ENCODE measurements at regions not wholly inside any gene's neighbourhood (a gene's known extent, or its start where the extent isn't known, plus 50 kb on each side); places are given as distances from the start of the nearest gene placed in this dataset.
"Not testable (repeated sequence)": the region's sequence is repeated elsewhere in the genome, so short reads cannot be mapped to it uniquely, and the experiment has no call there.

DNA sequence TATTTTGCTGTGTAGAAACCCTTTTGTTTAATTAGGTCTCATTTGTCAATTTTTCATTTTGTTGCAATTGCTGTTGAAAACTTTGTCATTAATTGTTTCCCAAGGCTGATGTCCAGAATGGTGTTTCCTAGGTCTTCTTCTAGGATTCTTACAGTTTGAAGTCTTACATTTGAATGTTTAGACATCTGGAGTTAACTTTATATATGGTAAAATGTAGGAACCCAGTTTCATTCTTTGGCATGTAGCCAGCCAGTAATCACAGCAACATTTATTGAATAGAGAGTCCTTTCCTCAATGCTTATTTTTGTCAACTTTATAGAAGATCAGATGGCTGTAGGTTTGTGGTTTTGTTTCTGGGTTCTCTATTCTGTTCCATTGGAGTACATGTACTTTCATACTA, 1290.8 kb upstream of the CDH9 start:
- Histone ChIP-seq H3K4me3 (ENCODE audit: low read depth in 1 of 2, low read length in 2 of 2) (no peak overlapping the region), H3K27ac (ENCODE audit: low read length) (no peak overlapping the region), H3K27me3 (ENCODE audit: low read depth, low read length) (no peaks in the 10 kb centered on the region), H3K4me1 (ENCODE audit: control insufficient read depth in 1 of 2, insufficient read depth in 2 of 2, low read length in 2 of 2) (no peaks in the 10 kb centered on the region), H3K9me3 (ENCODE audit: control insufficient read depth in 1 of 2, low read length in 2 of 2) (peaks cover 0 to 7% of the 10 kb centered on the region in 2 donors), H3K36me3 (ENCODE audit: control insufficient read depth in 1 of 2, insufficient read depth in 2 of 2, low read length in 2 of 2) (no peaks in the 10 kb centered on the region)

DNA sequence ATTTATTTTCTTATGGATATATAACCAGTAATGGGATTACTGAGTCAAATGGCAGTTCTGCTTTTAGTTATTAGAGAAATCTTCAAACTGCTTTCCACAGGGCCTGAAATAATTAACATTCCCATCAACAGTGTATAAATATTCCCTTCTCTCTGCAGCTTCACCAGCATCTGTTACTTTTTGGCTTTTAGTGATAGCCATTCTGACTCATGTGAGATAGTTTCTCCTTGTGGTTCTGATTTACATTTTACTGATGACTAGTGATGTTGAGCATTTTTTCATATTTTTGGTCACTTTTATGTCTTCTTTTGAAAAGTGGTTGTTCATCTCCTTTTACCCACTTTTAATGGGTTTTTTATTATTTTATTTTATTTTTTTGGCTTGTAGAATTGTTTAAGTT, 1290.3 kb upstream of the CDH9 start:
- no peaks in the 10 kb centered on the region for H3K27me3 ChIP-seq (ENCODE audit: low read depth, low read length)
- H3K27ac ChIP-seq (ENCODE audit: low read length): no peak overlapping the region
- H3K36me3 ChIP-seq (ENCODE audit: control insufficient read depth in 1 of 2, insufficient read depth in 2 of 2, low read length in 2 of 2): no peaks in the 10 kb centered on the region
- H3K9me3 ChIP-seq (ENCODE audit: control insufficient read depth in 1 of 2, low read length in 2 of 2): peaks cover 0 to 7% of the 10 kb centered on the region in 2 donors
- no peak overlapping the region for H3K4me3 ChIP-seq (ENCODE audit: low read depth in 1 of 2, low read length in 2 of 2)
- no peaks in the 10 kb centered on the region for H3K4me1 ChIP-seq (ENCODE audit: control insufficient read depth in 1 of 2, insufficient read depth in 2 of 2, low read length in 2 of 2)

GRCh38 chr5:28324174-28324573, 1285.8 kb upstream of the CDH9 start:
- no peaks in the 10 kb centered on the region for H3K27me3 ChIP-seq (ENCODE audit: low read depth, low read length)
- H3K36me3 ChIP-seq (ENCODE audit: control insufficient read depth in 1 of 2, insufficient read depth in 2 of 2, low read length in 2 of 2): no peaks in the 10 kb centered on the region
- no peaks in the 10 kb centered on the region for H3K9me3 ChIP-seq (ENCODE audit: control insufficient read depth in 1 of 2, low read length in 2 of 2)
- no peaks in the 10 kb centered on the region for H3K4me1 ChIP-seq (ENCODE audit: control insufficient read depth in 1 of 2, insufficient read depth in 2 of 2, low read length in 2 of 2)
- H3K27ac ChIP-seq (ENCODE audit: low read length): no peak overlapping the region
- H3K4me3 ChIP-seq (ENCODE audit: low read depth in 1 of 2, low read length in 2 of 2): no peak overlapping the region

- no peaks in the 10 kb centered on the region for H3K9me3 ChIP-seq (ENCODE audit: control insufficient read depth in 1 of 2, low read length in 2 of 2)
- H3K27me3 ChIP-seq (ENCODE audit: low read depth, low read length): no peaks in the 10 kb centered on the region
- no peak overlapping the region for H3K27ac ChIP-seq (ENCODE audit: low read length)
- H3K4me3 ChIP-seq (ENCODE audit: low read depth in 1 of 2, low read length in 2 of 2): no peak overlapping the region
- H3K4me1 ChIP-seq (ENCODE audit: control insufficient read depth in 1 of 2, insufficient read depth in 2 of 2, low read length in 2 of 2): no peaks in the 10 kb centered on the region
- no peaks in the 10 kb centered on the region for H3K36me3 ChIP-seq (ENCODE audit: control insufficient read depth in 1 of 2, insufficient read depth in 2 of 2, low read length in 2 of 2)
Observed at GRCh38 chr5:28313953-28314352, 1275.6 kb upstream of the CDH9 start.

DNA sequence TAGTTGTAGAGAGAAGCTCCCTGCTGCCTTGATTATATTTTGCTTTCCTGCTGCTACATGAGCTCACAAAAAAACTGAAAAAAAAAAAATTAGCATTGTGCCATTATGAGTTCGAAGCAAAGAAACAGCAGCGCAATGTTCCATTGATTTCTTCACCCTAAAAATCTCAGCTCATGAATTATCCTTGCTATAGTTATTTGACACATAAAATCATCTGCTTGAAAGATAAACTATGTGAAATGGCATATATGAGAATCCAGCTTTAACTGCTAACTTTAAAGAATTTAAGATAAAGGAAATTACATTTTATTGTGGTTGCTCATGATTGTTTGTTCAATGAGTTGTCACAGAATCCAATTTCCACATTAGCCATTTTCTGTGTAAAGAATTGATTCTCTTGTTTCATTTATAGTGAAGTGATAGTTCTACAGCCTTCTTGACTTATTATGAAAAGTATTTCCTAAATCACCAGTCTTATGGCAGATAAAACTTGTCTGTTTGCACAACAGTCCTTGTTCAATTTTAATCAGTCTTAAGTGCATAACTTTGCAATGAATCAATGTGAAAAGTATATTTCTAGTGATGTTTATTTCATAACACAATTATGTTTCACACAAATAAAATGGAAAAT, 1275.0 kb upstream of the CDH9 start:
- H3K27me3 ChIP-seq (ENCODE audit: low read depth, low read length): no peaks in the 10 kb centered on the region
- no peak overlapping the region for H3K4me3 ChIP-seq (ENCODE audit: low read depth in 1 of 2, low read length in 2 of 2)
- H3K9me3 ChIP-seq (ENCODE audit: control insufficient read depth in 1 of 2, low read length in 2 of 2): no peaks in the 10 kb centered on the region
- H3K36me3 ChIP-seq (ENCODE audit: control insufficient read depth in 1 of 2, insufficient read depth in 2 of 2, low read length in 2 of 2): no peaks in the 10 kb centered on the region
- H3K4me1 ChIP-seq (ENCODE audit: control insufficient read depth in 1 of 2, insufficient read depth in 2 of 2, low read length in 2 of 2): no peaks in the 10 kb centered on the region
- H3K27ac ChIP-seq (ENCODE audit: low read length): no peak overlapping the region

GRCh38 chr5:28310696-28311095, 1272.3 kb upstream of the CDH9 start:
- Histone ChIP-seq H3K27ac (ENCODE audit: low read length) (no peak overlapping the region), H3K4me3 (ENCODE audit: low read depth in 1 of 2, low read length in 2 of 2) (no peak overlapping the region), H3K27me3 (ENCODE audit: low read depth, low read length) (no peaks in the 10 kb centered on the region), H3K36me3 (ENCODE audit: control insufficient read depth in 1 of 2, insufficient read depth in 2 of 2, low read length in 2 of 2) (no peaks in the 10 kb centered on the region), H3K9me3 (ENCODE audit: control insufficient read depth in 1 of 2, low read length in 2 of 2) (no peaks in the 10 kb centered on the region), H3K4me1 (ENCODE audit: control insufficient read depth in 1 of 2, insufficient read depth in 2 of 2, low read length in 2 of 2) (no peaks in the 10 kb centered on the region)

GRCh38 chr5:28305891-28306290, 1267.5 kb upstream of the CDH9 start:
- H3K9me3 ChIP-seq (ENCODE audit: control insufficient read depth in 1 of 2, low read length in 2 of 2): peaks cover 6 to 8% of the 10 kb centered on the region in 2 donors
- no peaks in the 10 kb centered on the region for H3K4me1 ChIP-seq (ENCODE audit: control insufficient read depth in 1 of 2, insufficient read depth in 2 of 2, low read length in 2 of 2)
- no peaks in the 10 kb centered on the region for H3K27me3 ChIP-seq (ENCODE audit: low read depth, low read length)
- no peak overlapping the region for H3K27ac ChIP-seq (ENCODE audit: low read length)
- no peak overlapping the region for H3K4me3 ChIP-seq (ENCODE audit: low read depth in 1 of 2, low read length in 2 of 2)
- H3K36me3 ChIP-seq (ENCODE audit: control insufficient read depth in 1 of 2, insufficient read depth in 2 of 2, low read length in 2 of 2): no peaks in the 10 kb centered on the region

- Histone ChIP-seq H3K4me3 (ENCODE audit: low read depth in 1 of 2, low read length in 2 of 2) (no peak overlapping the region), H3K36me3 (ENCODE audit: control insufficient read depth in 1 of 2, insufficient read depth in 2 of 2, low read length in 2 of 2) (no peaks in the 10 kb centered on the region), H3K27me3 (ENCODE audit: low read depth, low read length) (no peaks in the 10 kb centered on the region), H3K27ac (ENCODE audit: low read length) (no peak overlapping the region), H3K9me3 (ENCODE audit: control insufficient read depth in 1 of 2, low read length in 2 of 2) (peaks cover 6 to 8% of the 10 kb centered on the region in 2 donors), H3K4me1 (ENCODE audit: control insufficient read depth in 1 of 2, insufficient read depth in 2 of 2, low read length in 2 of 2) (no peaks in the 10 kb centered on the region)
Observed at GRCh38 chr5:28301712-28302111, 1263.3 kb upstream of the CDH9 start.

- H3K27me3 ChIP-seq (ENCODE audit: low read depth, low read length): no peaks in the 10 kb centered on the region
- H3K4me1 ChIP-seq (ENCODE audit: control insufficient read depth in 1 of 2, insufficient read depth in 2 of 2, low read length in 2 of 2): no peaks in the 10 kb centered on the region
- no peaks in the 10 kb centered on the region for H3K36me3 ChIP-seq (ENCODE audit: control insufficient read depth in 1 of 2, insufficient read depth in 2 of 2, low read length in 2 of 2)
- no peak overlapping the region for H3K4me3 ChIP-seq (ENCODE audit: low read depth in 1 of 2, low read length in 2 of 2)
- peaks cover 1 to 4% of the 10 kb centered on the region in 2 donors for H3K9me3 ChIP-seq (ENCODE audit: control insufficient read depth in 1 of 2, low read length in 2 of 2)
- H3K27ac ChIP-seq (ENCODE audit: low read length): no peak overlapping the region
Observed at GRCh38 chr5:28296254-28297013, 1258.0 kb upstream of the CDH9 start.

DNA sequence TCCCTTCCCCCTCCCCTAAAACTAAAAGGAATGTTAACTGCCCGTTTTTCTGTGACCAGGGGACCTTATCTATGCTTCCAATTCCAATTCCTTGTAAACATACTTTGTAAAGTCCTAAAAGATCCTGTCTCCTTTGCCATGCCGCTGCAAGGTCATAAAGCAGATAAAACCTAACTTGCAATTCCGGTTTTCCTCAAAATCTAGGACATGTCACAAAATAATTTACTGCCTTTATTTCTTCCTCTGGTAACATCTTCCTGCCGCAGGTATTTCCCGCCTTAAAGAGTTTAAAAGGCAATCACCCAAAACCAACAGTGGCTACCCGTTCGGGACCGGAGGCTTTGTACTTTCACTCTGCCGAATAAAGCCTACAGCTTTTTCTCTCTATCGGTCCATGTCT, 1248.6 kb upstream of the CDH9 start:
- not testable (repeated sequence) for H3K36me3 ChIP-seq (ENCODE audit: control insufficient read depth in 1 of 2, insufficient read depth in 2 of 2, low read length in 2 of 2); H3K4me1 ChIP-seq (ENCODE audit: control insufficient read depth in 1 of 2, insufficient read depth in 2 of 2, low read length in 2 of 2); H3K27ac ChIP-seq (ENCODE audit: low read length); H3K4me3 ChIP-seq (ENCODE audit: low read depth in 1 of 2, low read length in 2 of 2); H3K27me3 ChIP-seq (ENCODE audit: low read depth, low read length); H3K9me3 ChIP-seq (ENCODE audit: control insufficient read depth in 1 of 2, low read length in 2 of 2)

DNA sequence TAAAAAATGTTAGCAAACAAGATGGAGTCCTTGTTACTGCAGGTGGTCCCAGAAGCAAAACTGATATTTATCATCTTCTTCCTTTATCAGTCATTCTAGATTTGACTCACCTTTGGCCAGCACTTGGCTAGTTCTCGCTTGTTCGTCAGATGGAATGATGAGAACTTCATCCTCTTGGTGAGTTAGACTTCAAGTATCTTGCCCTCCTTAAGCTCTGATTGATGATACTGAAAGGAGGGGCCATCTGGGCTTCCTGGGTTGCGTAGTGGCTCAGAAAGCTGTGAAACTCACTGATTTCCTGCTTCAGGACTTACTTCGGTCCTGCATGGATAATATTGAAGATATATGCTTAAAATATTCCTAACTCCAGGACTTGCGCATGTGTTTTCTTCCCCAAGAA, 1248.2 kb upstream of the CDH9 start:
- no peaks in the 10 kb centered on the region for H3K4me1 ChIP-seq (ENCODE audit: control insufficient read depth in 1 of 2, insufficient read depth in 2 of 2, low read length in 2 of 2)
- H3K4me3 ChIP-seq (ENCODE audit: low read depth in 1 of 2, low read length in 2 of 2): no peak overlapping the region
- H3K9me3 ChIP-seq (ENCODE audit: control insufficient read depth in 1 of 2, low read length in 2 of 2): no peaks in the 10 kb centered on the region
- H3K27ac ChIP-seq (ENCODE audit: low read length): no peak overlapping the region
- H3K36me3 ChIP-seq (ENCODE audit: control insufficient read depth in 1 of 2, insufficient read depth in 2 of 2, low read length in 2 of 2): no peaks in the 10 kb centered on the region
- no peaks in the 10 kb centered on the region for H3K27me3 ChIP-seq (ENCODE audit: low read depth, low read length)

GRCh38 chr5:28284788-28285187, 1246.4 kb upstream of the CDH9 start:
- Histone ChIP-seq H3K27me3 (ENCODE audit: low read depth, low read length) (no peaks in the 10 kb centered on the region), H3K4me1 (ENCODE audit: control insufficient read depth in 1 of 2, insufficient read depth in 2 of 2, low read length in 2 of 2) (no peaks in the 10 kb centered on the region), H3K4me3 (ENCODE audit: low read depth in 1 of 2, low read length in 2 of 2) (no peak overlapping the region), H3K36me3 (ENCODE audit: control insufficient read depth in 1 of 2, insufficient read depth in 2 of 2, low read length in 2 of 2) (no peaks in the 10 kb centered on the region), H3K9me3 (ENCODE audit: control insufficient read depth in 1 of 2, low read length in 2 of 2) (no peaks in the 10 kb centered on the region), H3K27ac (ENCODE audit: low read length) (no peak overlapping the region)

All from muscle layer of duodenum (tissue), 2 donors.